Fibroblast of the aortic adventitia (primary cell): ENCODE measurements at regions not wholly inside any gene's neighbourhood (a gene's known extent, or its start where the extent isn't known, plus 50 kb on each side); places are given as distances from the start of the nearest gene placed in this dataset.
A peak's percentile ranks its signal among the peaks of the same experiment; 100 is the strongest.

ENCODE experiments used
- DNase-seq: peaks from one replicate; pipeline ENCODE4 v3.0.0-alpha.2; 2010; ENCODE audit warnings: low read depth
- H3K4me3 ChIP-seq: 2 replicates; pipeline ENCODE4 v1.5.1; 2011; ENCODE audit warnings: low read depth, mild to moderate bottlenecking, control low read depth, low read length, moderate library complexity
- TF ChIP-seq, protein P1 (sequence below): IDR thresholded peaks from 2 replicates; pipeline ENCODE4 v1.5.1; 2011; ENCODE audit warnings: mild to moderate bottlenecking, low read length, control low read depth, inconsistent platforms; ENCODE audit not compliant: insufficient read depth

- no peak overlapping the region for H3K4me3 ChIP-seq
- no peak for DNase-seq
- TF ChIP-seq, protein P1, sequence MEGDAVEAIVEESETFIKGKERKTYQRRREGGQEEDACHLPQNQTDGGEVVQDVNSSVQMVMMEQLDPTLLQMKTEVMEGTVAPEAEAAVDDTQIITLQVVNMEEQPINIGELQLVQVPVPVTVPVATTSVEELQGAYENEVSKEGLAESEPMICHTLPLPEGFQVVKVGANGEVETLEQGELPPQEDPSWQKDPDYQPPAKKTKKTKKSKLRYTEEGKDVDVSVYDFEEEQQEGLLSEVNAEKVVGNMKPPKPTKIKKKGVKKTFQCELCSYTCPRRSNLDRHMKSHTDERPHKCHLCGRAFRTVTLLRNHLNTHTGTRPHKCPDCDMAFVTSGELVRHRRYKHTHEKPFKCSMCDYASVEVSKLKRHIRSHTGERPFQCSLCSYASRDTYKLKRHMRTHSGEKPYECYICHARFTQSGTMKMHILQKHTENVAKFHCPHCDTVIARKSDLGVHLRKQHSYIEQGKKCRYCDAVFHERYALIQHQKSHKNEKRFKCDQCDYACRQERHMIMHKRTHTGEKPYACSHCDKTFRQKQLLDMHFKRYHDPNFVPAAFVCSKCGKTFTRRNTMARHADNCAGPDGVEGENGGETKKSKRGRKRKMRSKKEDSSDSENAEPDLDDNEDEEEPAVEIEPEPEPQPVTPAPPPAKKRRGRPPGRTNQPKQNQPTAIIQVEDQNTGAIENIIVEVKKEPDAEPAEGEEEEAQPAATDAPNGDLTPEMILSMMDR: no peak
Observed at GRCh38 chr6:8268156-8268555, 165.8 kb upstream of the EEF1E1 start.

DNA sequence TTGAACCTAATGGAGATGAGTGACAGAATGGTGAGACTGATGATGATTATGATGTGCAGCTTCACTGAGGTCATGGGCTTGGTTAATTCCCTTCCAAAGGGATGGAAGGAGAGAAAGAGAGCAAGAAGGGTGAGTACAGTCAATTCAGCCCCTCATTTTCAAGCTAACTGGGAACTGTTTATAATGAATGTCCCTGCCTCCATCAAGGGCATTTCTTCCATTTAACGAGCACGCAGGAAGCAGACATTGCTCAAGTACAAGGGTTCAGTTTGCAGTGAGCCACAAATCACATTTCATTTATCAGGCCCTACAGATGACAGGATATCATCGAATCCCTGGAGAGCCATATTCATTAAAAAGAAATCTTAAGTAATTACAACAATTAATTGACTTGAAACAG, 158.3 kb upstream of the EEF1E1 start:
- DNase-seq: no peak
- no peak overlapping the region for H3K4me3 ChIP-seq
- TF ChIP-seq, protein P1: no peak

DNA sequence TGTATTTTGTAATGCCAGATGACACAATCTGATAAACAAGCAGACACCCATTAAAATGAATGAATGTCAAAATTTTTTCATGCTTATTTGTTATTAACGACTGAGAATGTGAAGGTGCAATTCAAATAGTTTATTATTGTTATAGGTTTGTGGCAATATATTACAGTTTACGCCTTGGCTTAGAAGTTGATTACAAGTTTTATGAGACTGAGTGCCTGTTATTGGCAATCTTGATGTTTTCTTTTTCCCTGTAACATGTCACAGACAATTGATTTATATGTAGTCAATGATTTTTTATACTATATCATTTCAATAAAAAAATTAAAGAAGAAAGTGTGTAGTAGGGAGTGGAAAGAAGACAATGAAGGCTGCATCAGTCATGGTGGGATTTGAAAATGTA, 144.1 kb upstream of the EEF1E1 start:
- DNase-seq: no peak
- TF ChIP-seq, protein P1: no peak
- H3K4me3 ChIP-seq: no peak overlapping the region

GRCh38 chr6:8245726-8246125, 143.4 kb upstream of the EEF1E1 start:
- no peak for DNase-seq
- H3K4me3 ChIP-seq: no peak overlapping the region
- TF ChIP-seq, protein P1: no peak

DNA sequence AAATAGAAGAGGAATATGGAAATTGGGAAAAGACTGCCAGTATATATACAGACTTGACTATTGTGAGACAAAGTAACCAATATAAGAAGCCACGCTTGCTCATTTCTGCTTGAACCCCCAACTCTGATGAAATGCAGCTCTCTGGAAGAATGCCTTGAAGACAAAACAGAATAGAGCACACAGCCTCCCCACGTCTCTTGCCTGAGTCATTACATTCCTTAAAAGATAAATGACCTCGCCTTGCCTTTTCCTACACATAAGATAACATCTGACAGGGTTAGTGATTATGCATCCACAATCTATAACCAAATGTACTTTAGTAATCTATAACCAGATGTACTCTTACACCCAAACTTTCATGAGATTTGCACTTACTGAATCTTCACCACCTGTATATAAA, 141.1 kb upstream of the EEF1E1 start:
- TF ChIP-seq, protein P1: no peak
- H3K4me3 ChIP-seq: no peak overlapping the region
- DNase-seq: peak; percentile 77

GRCh38 chr6:8242885-8243284, 140.5 kb upstream of the EEF1E1 start:
- no peak for DNase-seq
- TF ChIP-seq, protein P1: no peak
- H3K4me3 ChIP-seq: no peak overlapping the region

DNA sequence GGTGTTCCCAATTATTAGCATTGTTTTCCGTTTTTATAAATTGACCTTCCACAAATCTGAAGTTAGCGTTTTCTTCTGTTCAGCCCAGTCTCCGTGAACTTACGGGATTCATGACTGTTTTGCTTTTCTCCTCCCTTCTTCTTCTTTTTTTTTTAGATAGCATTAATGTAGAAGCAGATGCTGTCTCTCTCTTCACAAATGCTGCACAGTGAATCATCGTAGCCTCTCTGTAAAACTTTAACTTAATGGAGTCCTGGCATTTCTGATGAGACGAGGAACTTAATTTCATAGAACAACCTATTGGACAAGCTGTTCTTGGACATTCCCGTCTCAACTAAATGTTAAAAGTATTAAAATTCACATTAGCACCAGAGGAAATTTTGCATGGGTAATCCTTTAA, 138.0 kb upstream of the EEF1E1 start:
- TF ChIP-seq, protein P1: no peak
- H3K4me3 ChIP-seq: no peak overlapping the region
- DNase-seq: no peak
